DOHH2 (cell line): ENCODE measurements at regions not wholly inside any gene's neighbourhood (a gene's known extent, or its start where the extent isn't known, plus 50 kb on each side); places are given as distances from the start of the nearest gene placed in this dataset.

ENCODE experiments used
- H3F3A ChIP-seq: fragments of 200-600 bp; sonication (generic), shearing (Covaris generic); 2 replicates; pipeline ENCODE4 v1.6.0; 2016; ENCODE audit warnings: antibody characterized with exemption, mild to moderate bottlenecking; ENCODE audit not compliant: control insufficient read depth, insufficient read depth
- H3K27ac ChIP-seq: fragments of 200-600 bp; sonication (generic); 2 replicates; pipeline ENCODE4 v1.5.1; 2014; ENCODE audit warnings: low read depth, mild to moderate bottlenecking, low read length, moderate library complexity
- H3K27me3 ChIP-seq: fragments of 200-600 bp; sonication (generic); 2 replicates; pipeline ENCODE4 v1.6.1; 2014; ENCODE audit warnings: mild to moderate bottlenecking, low read length, mixed read lengths; ENCODE audit not compliant: control insufficient read depth
- H3K36me3 ChIP-seq: fragments of 200-600 bp; sonication (generic); 2 replicates; pipeline ENCODE4 v1.6.1; 2014; ENCODE audit warnings: mild to moderate bottlenecking, low read length, moderate library complexity, mixed read lengths; ENCODE audit not compliant: control insufficient read depth
- H3K4me1 ChIP-seq: fragments of 200-600 bp; sonication (generic); 2 replicates; pipeline ENCODE4 v1.6.1; 2014; ENCODE audit warnings: mild to moderate bottlenecking, low read length, mixed read lengths; ENCODE audit not compliant: control insufficient read depth
- H3K4me2 ChIP-seq: fragments of 200-600 bp; sonication (generic); 2 replicates; pipeline ENCODE4 v1.6.0; 2014; ENCODE audit warnings: mild to moderate bottlenecking, low read length, moderate library complexity
- H3K4me3 ChIP-seq: fragments of 200-600 bp; sonication (generic); 2 replicates; pipeline ENCODE4 v1.5.1; 2014; ENCODE audit warnings: mild to moderate bottlenecking, low read length, mixed read lengths
- H3K79me2 ChIP-seq: fragments of 200-600 bp; sonication (generic); 2 replicates; pipeline ENCODE4 v1.6.1; 2014; ENCODE audit warnings: mild to moderate bottlenecking, low read length, mixed read lengths; ENCODE audit not compliant: control insufficient read depth
- H3K9me2 ChIP-seq: fragments of 200-600 bp; sonication (generic); replicated peaks from 2 replicates; pipeline ENCODE4 v1.6.1; 2014; ENCODE audit warnings: mild to moderate bottlenecking, low read length, mixed read lengths; ENCODE audit not compliant: control insufficient read depth
- H3K9me3 ChIP-seq: fragments of 200-600 bp; sonication (generic); 2 replicates; pipeline ENCODE4 v1.6.1; 2014; ENCODE audit warnings: antibody characterized with exemption, low read length, mixed read lengths; ENCODE audit not compliant: control insufficient read depth, insufficient read depth
- H4K20me1 ChIP-seq: fragments of 200-600 bp; sonication (generic); 2 replicates; pipeline ENCODE4 v1.6.0; 2014; ENCODE audit warnings: low read depth, mild to moderate bottlenecking, antibody characterized with exemption, low read length, moderate library complexity; ENCODE audit not compliant: control insufficient read depth, insufficient read depth
- CTCF ChIP-seq: fragments of 200-600 bp; sonication (generic); IDR thresholded peaks from one replicate; pipeline ENCODE4 v1.5.1; 2014; ENCODE audit warnings: antibody characterized with exemption, mild to moderate bottlenecking, low read depth, low read length; ENCODE audit not compliant: poor library complexity, severe bottlenecking
- EZH2phosphoT487 ChIP-seq: fragments of 200-600 bp; sonication (generic); IDR thresholded peaks from 2 replicates; pipeline ENCODE4 v1.6.1; 2017; ENCODE audit warnings: borderline replicate concordance, mild to moderate bottlenecking, antibody characterized with exemption, low read length, moderate library complexity, mixed read lengths

DNA sequence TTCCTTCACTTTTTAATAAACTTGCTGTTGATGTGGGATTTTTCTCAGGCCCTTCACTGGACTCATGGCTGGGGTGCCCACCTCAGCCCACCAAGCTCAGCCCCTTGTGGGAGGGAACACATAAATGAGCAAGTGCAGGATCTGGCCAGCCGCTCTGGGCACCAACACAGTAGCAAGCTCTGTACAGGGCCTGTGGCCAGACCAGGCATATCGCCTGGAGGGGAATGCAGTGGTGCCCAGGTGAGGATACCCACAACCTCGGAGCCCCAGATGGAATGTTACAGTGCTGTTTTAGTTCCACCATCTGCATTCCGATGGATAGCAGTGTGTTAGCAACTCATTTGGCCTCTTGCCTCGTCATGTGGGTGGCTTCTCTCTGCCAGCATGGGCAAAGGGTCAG lies 234.6 kb downstream of the PPP1R3A start:
- H3K9me2 ChIP-seq = no peaks in the 10 kb centered on the region
- no peak overlapping the region for H3K4me2 ChIP-seq
- H3K9me3 ChIP-seq = peaks cover 8% of the 10 kb centered on the region; the same call in 1 of the 2 replicates
- H3K36me3 ChIP-seq = no peaks in the 10 kb centered on the region
- no peak overlapping the region for H3K4me3 ChIP-seq
- no peak overlapping the region for H3K27ac ChIP-seq
- no peaks in the 10 kb centered on the region for H3K27me3 ChIP-seq
- TF ChIP-seq CTCF (no peak), EZH2phosphoT487 (no peak)
- no peaks in the 10 kb centered on the region for H3K79me2 ChIP-seq
- no peaks in the 10 kb centered on the region for H4K20me1 ChIP-seq
- no peaks in the 10 kb centered on the region for H3F3A ChIP-seq
- no peaks in the 10 kb centered on the region for H3K4me1 ChIP-seq

GRCh38 chr7:113677811-113678210 lies 241.0 kb downstream of the PPP1R3A start:
- Histone ChIP-seq H3K27ac (no peak overlapping the region), H4K20me1 (no peaks in the 10 kb centered on the region), H3K9me2 (no peaks in the 10 kb centered on the region), H3K36me3 (no peaks in the 10 kb centered on the region), H3F3A (no peaks in the 10 kb centered on the region), H3K4me3 (no peak overlapping the region), H3K4me1 (no peaks in the 10 kb centered on the region), H3K4me2 (no peak overlapping the region), H3K79me2 (no peaks in the 10 kb centered on the region), H3K9me3 (no peaks in the 10 kb centered on the region), H3K27me3 (no peaks in the 10 kb centered on the region)
- no peak for TF ChIP-seq CTCF
- no peak for TF ChIP-seq EZH2phosphoT487

DNA sequence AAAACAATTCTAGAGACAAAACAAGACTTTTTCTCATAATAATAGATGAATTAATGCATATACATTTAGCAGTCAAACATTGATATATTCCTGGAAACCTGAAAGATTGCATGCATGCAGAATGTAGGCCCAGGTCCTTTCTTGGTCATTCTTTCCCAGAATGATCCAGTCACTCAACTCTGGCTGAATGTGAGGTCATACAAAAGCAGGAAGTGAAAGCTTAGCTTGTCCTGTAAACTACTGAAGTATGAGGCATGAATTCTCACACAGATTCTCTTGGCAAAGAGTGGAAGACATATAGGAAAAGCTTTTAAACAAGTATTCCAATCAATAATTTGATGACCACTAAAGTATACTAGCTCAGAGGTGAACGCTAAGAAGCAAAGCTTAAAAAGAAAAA lies 253.9 kb downstream of the PPP1R3A start:
- H3F3A ChIP-seq = no peaks in the 10 kb centered on the region
- H3K79me2 ChIP-seq = no peaks in the 10 kb centered on the region
- no peaks in the 10 kb centered on the region for H3K9me2 ChIP-seq
- no peaks in the 10 kb centered on the region for H4K20me1 ChIP-seq
- no peak overlapping the region for H3K27ac ChIP-seq
- no peaks in the 10 kb centered on the region for H3K9me3 ChIP-seq
- no peaks in the 10 kb centered on the region for H3K4me1 ChIP-seq
- no peak for TF ChIP-seq CTCF
- no peak for TF ChIP-seq EZH2phosphoT487
- H3K27me3 ChIP-seq = no peaks in the 10 kb centered on the region
- H3K4me3 ChIP-seq = no peak overlapping the region
- no peak overlapping the region for H3K4me2 ChIP-seq
- no peaks in the 10 kb centered on the region for H3K36me3 ChIP-seq

GRCh38 chr7:113659416-113659815 lies 259.4 kb downstream of the PPP1R3A start:
- Histone ChIP-seq H4K20me1 (no peaks in the 10 kb centered on the region), H3K4me2 (no peak overlapping the region), H3K79me2 (no peaks in the 10 kb centered on the region), H3K9me3 (no peaks in the 10 kb centered on the region), H3K36me3 (no peaks in the 10 kb centered on the region), H3K9me2 (no peaks in the 10 kb centered on the region), H3F3A (no peaks in the 10 kb centered on the region), H3K4me3 (no peak overlapping the region), H3K27me3 (no peaks in the 10 kb centered on the region), H3K27ac (no peak overlapping the region), H3K4me1 (no peaks in the 10 kb centered on the region)
- no peak for TF ChIP-seq EZH2phosphoT487
